Ishikawa (cell line): ENCODE measurements at regions not wholly inside any gene's neighbourhood (a gene's known extent, or its start where the extent isn't known, plus 50 kb on each side); places are given as distances from the start of the nearest gene placed in this dataset.

ENCODE experiments used
- CEBPB ChIP-seq: IDR thresholded peaks from 2 replicates; pipeline ENCODE4 v1.6.1; 2012
- CREB1 ChIP-seq: IDR thresholded peaks from 2 replicates; pipeline ENCODE4 v1.6.1; 2012; ENCODE audit warnings: low read depth
- EGR1 ChIP-seq: IDR thresholded peaks from 2 replicates; pipeline ENCODE4 v1.6.1; 2012
- EP300 ChIP-seq: IDR thresholded peaks from 2 replicates; pipeline ENCODE4 v1.6.1; 2012; ENCODE audit warnings: borderline replicate concordance
- FOXM1 ChIP-seq: IDR thresholded peaks from 2 replicates; pipeline ENCODE4 v1.6.1; 2012; ENCODE audit warnings: low read depth, borderline replicate concordance
- NFIC ChIP-seq: IDR thresholded peaks from 2 replicates; pipeline ENCODE4 v1.6.1; 2012
- RAD21 ChIP-seq: IDR thresholded peaks from 2 replicates; pipeline ENCODE4 v1.6.1; 2012; ENCODE audit warnings: low read depth
- TAF1 ChIP-seq: IDR thresholded peaks from 2 replicates; pipeline ENCODE4 v1.6.1; 2012; ENCODE audit warnings: low read depth, mild to moderate bottlenecking
- TCF12 ChIP-seq: IDR thresholded peaks from 2 replicates; pipeline ENCODE4 v1.6.1; 2012; ENCODE audit warnings: low read depth
- TEAD4 ChIP-seq: IDR thresholded peaks from 2 replicates; pipeline ENCODE4 v1.6.1; 2012
- USF1 ChIP-seq: IDR thresholded peaks from 2 replicates; pipeline ENCODE4 v1.6.1; 2012
- YY1 ChIP-seq: IDR thresholded peaks from 2 replicates; pipeline ENCODE4 v1.6.1; 2012; ENCODE audit warnings: low read depth
- ZBTB7A ChIP-seq: IDR thresholded peaks from 2 replicates; pipeline ENCODE4 v1.6.1; 2012; ENCODE audit warnings: low read depth
- TF ChIP-seq, protein P1 (sequence below): IDR thresholded peaks from 2 replicates; pipeline ENCODE4 v1.6.1; 2012; ENCODE audit warnings: low read depth, mild to moderate bottlenecking
- TF ChIP-seq, protein P2 (sequence below): IDR thresholded peaks from 2 replicates; pipeline ENCODE4 v1.6.1; 2012

DNA sequence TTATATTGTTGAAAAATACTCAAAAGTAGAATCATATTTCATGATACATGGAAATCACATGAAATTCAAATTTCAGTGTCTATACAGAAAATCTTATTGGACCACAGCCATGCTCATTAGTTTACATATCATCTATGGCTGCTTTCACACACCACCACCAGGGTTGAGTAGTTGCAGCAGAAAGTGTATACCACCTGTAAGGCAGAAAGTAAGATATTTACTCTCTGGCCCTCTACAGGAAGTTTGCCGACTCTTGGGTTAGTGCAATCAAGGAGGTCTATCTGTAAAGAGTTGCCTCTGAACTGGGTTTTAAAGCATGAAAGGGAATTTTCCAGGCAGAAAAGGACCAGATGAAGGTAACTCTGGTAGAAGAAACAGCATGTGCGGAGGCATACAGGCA, 432.3 kb downstream of the DHX35 start:
- no peak for TF ChIP-seq EGR1

DNA sequence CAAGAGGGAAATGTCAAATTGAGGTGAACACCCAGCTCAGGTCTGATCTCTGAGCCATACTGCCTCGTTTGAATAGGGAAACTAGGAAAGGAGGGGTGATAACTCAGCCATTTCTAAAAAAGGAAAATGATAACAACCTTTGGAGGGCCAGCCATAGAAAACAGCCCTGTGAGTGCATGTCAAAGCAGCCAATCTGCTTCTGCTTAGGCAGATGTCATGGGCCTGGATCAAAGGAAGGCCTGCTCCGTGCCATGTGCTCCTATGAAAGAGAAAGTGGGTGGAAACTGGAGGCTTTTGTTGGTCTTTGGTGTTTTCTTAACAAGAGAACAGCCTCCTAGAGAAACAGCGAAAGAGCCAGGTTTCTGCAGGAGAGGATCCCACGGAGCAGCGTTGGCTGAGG, 428.0 kb downstream of the DHX35 start:
- TF ChIP-seq TEAD4 = no peak
- no peak for TF ChIP-seq TAF1
- no peak for TF ChIP-seq CREB1
- TF ChIP-seq, protein P1, sequence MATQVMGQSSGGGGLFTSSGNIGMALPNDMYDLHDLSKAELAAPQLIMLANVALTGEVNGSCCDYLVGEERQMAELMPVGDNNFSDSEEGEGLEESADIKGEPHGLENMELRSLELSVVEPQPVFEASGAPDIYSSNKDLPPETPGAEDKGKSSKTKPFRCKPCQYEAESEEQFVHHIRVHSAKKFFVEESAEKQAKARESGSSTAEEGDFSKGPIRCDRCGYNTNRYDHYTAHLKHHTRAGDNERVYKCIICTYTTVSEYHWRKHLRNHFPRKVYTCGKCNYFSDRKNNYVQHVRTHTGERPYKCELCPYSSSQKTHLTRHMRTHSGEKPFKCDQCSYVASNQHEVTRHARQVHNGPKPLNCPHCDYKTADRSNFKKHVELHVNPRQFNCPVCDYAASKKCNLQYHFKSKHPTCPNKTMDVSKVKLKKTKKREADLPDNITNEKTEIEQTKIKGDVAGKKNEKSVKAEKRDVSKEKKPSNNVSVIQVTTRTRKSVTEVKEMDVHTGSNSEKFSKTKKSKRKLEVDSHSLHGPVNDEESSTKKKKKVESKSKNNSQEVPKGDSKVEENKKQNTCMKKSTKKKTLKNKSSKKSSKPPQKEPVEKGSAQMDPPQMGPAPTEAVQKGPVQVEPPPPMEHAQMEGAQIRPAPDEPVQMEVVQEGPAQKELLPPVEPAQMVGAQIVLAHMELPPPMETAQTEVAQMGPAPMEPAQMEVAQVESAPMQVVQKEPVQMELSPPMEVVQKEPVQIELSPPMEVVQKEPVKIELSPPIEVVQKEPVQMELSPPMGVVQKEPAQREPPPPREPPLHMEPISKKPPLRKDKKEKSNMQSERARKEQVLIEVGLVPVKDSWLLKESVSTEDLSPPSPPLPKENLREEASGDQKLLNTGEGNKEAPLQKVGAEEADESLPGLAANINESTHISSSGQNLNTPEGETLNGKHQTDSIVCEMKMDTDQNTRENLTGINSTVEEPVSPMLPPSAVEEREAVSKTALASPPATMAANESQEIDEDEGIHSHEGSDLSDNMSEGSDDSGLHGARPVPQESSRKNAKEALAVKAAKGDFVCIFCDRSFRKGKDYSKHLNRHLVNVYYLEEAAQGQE = no peak
- TF ChIP-seq RAD21 = no peak
- TF ChIP-seq FOXM1 = no peak
- TF ChIP-seq EP300 = no peak
- TF ChIP-seq NFIC = no peak
- no peak for TF ChIP-seq TCF12
- TF ChIP-seq, protein P2, sequence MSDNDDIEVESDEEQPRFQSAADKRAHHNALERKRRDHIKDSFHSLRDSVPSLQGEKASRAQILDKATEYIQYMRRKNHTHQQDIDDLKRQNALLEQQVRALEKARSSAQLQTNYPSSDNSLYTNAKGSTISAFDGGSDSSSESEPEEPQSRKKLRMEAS = no peak
- no peak for TF ChIP-seq EGR1
- no peak for TF ChIP-seq YY1
- no peak for TF ChIP-seq USF1
- no peak for TF ChIP-seq ZBTB7A

GRCh38 chr20:39381595-39381994, 419.5 kb downstream of the DHX35 start:
- TF ChIP-seq USF1 = no peak
- TF ChIP-seq CREB1 = no peak
- no peak for TF ChIP-seq TCF12
- TF ChIP-seq FOXM1 = no peak
- TF ChIP-seq NFIC = no peak
- no peak for TF ChIP-seq YY1
- TF ChIP-seq, protein P1 = no peak
- no peak for TF ChIP-seq TEAD4
- no peak for TF ChIP-seq EGR1
- TF ChIP-seq EP300 = no peak
- TF ChIP-seq CEBPB = no peak
- TF ChIP-seq TAF1 = no peak
- no peak for TF ChIP-seq ZBTB7A
- TF ChIP-seq, protein P2 = no peak
- no peak for TF ChIP-seq RAD21

- TF ChIP-seq NFIC (no peak), RAD21 (no peak), TCF12 (no peak), TEAD4 (no peak), CREB1 (no peak), EGR1 (no peak), CEBPB (no peak), ZBTB7A (no peak), TAF1 (no peak), FOXM1 (no peak)
- TF ChIP-seq, protein P2 = no peak
Measured at GRCh38 chr20:39378776-39379175, 416.6 kb downstream of the DHX35 start.

DNA sequence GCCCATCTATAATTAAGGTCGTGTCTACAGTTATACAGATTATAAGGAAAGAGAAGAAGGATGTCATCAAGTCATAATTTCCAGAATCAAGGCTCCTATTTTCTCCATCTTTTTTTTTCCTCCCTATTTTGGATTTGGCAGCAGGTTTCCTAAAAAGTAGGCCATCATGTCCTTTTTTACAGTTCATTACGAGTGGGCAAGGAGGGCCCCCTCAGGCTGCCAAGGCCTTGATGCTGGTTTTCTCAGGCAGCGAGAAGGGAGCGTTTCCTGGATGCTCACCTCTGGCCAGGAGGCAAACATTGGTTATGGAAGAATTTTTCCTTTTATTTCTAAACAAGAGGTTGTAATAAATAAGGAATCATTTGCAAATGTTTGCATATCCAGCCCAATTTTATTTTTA, 414.6 kb downstream of the DHX35 start:
- no peak for TF ChIP-seq USF1
- TF ChIP-seq TAF1 = no peak
- no peak for TF ChIP-seq YY1
- TF ChIP-seq RAD21 = no peak
- TF ChIP-seq, protein P2 = no peak
- no peak for TF ChIP-seq EGR1
- TF ChIP-seq CEBPB = no peak
- no peak for TF ChIP-seq TEAD4
- no peak for TF ChIP-seq CREB1
- no peak for TF ChIP-seq EP300
- TF ChIP-seq, protein P1 = no peak
- no peak for TF ChIP-seq TCF12
- no peak for TF ChIP-seq FOXM1
- no peak for TF ChIP-seq ZBTB7A
- no peak for TF ChIP-seq NFIC
